ENCODE measurements at regions not wholly inside any gene's neighbourhood (a gene's known extent, or its start where the extent isn't known, plus 50 kb on each side); places are given as distances from the start of the nearest gene placed in this dataset.

DNA sequence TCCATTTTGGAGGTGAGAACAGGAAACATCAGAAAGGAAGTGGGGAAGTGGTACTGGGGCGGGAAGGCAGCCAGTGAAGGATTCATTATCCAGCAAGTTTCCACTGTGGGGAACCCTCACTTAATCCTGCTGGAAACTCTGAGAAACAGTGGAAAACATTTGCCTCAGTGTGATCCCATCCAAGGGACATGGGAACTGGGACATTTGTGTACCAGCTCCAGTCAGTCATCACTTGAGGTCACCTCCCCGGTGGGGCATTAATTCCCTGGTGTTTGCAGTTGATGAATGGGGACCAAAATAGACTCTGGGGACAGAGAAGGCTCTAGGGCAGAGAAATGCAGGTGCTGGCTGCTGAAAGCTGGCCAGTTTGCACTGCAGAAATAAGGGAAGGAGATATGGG lies 599.9 kb downstream of the BUD13 start:
- no peaks in the 10 kb centered on the region for H3K9me3 ChIP-seq (ENCODE audit: control insufficient read depth, low read length, poor library complexity, severe bottlenecking)
- Mint-ChIP-seq H3K4me1 (peaks cover 2% of the 10 kb centered on the region), H3K36me3 (ENCODE audit: low read depth) (no peaks in the 10 kb centered on the region), H3K4me3 (no peak overlapping the region), H3K27me3 (peaks cover 27% of the 10 kb centered on the region), H3K27ac (no peak overlapping the region)
- no peak for ATAC-seq
- DNase-seq = no peak

DNA sequence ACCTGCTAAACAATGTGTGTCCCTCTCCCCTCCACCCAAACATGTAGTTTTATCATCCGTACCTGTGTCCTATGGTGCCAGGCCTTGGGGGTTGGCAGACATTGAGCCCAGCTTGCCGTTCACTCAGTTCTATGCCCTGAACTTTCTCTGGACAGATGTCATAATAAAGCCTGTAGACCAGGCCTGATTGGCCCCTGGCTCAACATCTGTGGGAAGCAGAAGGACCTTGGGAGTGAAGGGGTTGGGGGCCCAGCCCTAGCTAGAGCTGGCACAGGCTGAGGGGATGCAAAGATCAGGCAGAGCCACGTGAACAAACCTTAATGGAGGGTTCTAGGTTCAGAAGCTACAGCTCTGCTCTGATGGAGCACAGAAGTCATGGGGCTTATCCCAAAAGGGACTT lies 600.6 kb downstream of the BUD13 start:
- DNase-seq (no peak), ATAC-seq (no peak)

GRCh38 chr11:116171271-116172140 lies 601.3 kb downstream of the BUD13 start:
- ATAC-seq = no peak
- Mint-ChIP-seq H3K36me3 (ENCODE audit: low read depth) (no peaks in the 10 kb centered on the region), H3K4me3 (no peak overlapping the region), H3K4me1 (peaks cover 2% of the 10 kb centered on the region), H3K27me3 (peaks cover 17% of the 10 kb centered on the region), H3K27ac (no peak overlapping the region)
- H3K9me3 ChIP-seq (ENCODE audit: control insufficient read depth, low read length, poor library complexity, severe bottlenecking) = no peaks in the 10 kb centered on the region
- DNase-seq = no peak

More for the DNA sequence above, 600.6 kb downstream of the BUD13 start:
- no peaks in the 10 kb centered on the region for H3K9me3 ChIP-seq (ENCODE audit: control insufficient read depth, low read length, poor library complexity, severe bottlenecking)
- no peak overlapping the region for H3K4me3 Mint-ChIP-seq
- H3K27me3 Mint-ChIP-seq = peaks cover 24% of the 10 kb centered on the region
- H3K36me3 Mint-ChIP-seq (ENCODE audit: low read depth) = no peaks in the 10 kb centered on the region
- peaks cover 2% of the 10 kb centered on the region for H3K4me1 Mint-ChIP-seq
- H3K27ac Mint-ChIP-seq = no peak overlapping the region

DNA sequence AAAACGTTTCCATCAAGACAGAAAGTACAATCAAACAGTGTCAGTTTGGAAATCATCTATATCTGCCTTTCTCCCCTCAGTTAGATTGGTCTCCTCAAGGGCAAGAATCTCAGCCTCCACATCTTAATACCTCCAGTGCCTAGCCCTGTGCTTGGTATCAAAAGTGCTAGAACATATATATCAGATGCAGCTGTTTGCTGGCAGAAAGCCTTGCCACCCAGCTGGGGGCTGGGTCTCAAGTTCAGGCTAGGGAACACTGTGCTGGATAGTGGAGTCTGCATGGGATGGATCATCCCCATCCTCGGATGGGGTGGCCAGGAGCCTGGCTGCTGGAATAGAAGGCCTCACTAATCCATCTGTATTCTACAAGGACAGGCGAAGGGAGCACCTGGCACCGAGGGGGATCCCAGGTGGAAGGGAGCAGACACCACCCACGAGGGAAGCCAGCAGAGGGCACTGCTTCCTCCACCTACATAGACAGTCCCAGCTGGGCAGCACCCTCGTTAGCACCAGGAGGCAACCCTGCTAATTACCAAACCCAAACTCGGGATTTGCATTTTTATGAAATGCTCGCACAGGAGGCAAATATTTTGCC lies 602.2 kb downstream of the BUD13 start:
- no peaks in the 10 kb centered on the region for H3K4me1 Mint-ChIP-seq
- no peak overlapping the region for H3K4me3 Mint-ChIP-seq
- H3K27me3 Mint-ChIP-seq = peaks cover 10% of the 10 kb centered on the region
- no peak overlapping the region for H3K27ac Mint-ChIP-seq
- H3K36me3 Mint-ChIP-seq (ENCODE audit: low read depth) = no peaks in the 10 kb centered on the region
- no peaks in the 10 kb centered on the region for H3K9me3 ChIP-seq (ENCODE audit: control insufficient read depth, low read length, poor library complexity, severe bottlenecking)
- DNase-seq (no peak), ATAC-seq (no peak)

- Mint-ChIP-seq H3K36me3 (ENCODE audit: low read depth) (no peaks in the 10 kb centered on the region), H3K4me1 (no peaks in the 10 kb centered on the region), H3K27ac (no peak overlapping the region), H3K4me3 (no peak overlapping the region), H3K27me3 (peaks cover 17% of the 10 kb centered on the region)
- DNase-seq (no peak), ATAC-seq (no peak)
- no peaks in the 10 kb centered on the region for H3K9me3 ChIP-seq (ENCODE audit: control insufficient read depth, low read length, poor library complexity, severe bottlenecking)
Measured at GRCh38 chr11:116169776-116170175, 603.0 kb downstream of the BUD13 start.

- Mint-ChIP-seq H3K4me1 (no peaks in the 10 kb centered on the region), H3K36me3 (ENCODE audit: low read depth) (no peaks in the 10 kb centered on the region), H3K27ac (no peak overlapping the region), H3K4me3 (no peak overlapping the region), H3K27me3 (peaks cover 12% of the 10 kb centered on the region)
- DNase-seq = no peak
- no peak for ATAC-seq
- no peaks in the 10 kb centered on the region for H3K9me3 ChIP-seq (ENCODE audit: control insufficient read depth, low read length, poor library complexity, severe bottlenecking)
Measured at GRCh38 chr11:116168459-116168787, 604.4 kb downstream of the BUD13 start.

GRCh38 chr11:116167706-116168458 lies 604.9 kb downstream of the BUD13 start:
- H3K27ac Mint-ChIP-seq = no peak overlapping the region
- no peaks in the 10 kb centered on the region for H3K4me1 Mint-ChIP-seq
- H3K4me3 Mint-ChIP-seq = no peak overlapping the region
- DNase-seq = no peak
- no peaks in the 10 kb centered on the region for H3K36me3 Mint-ChIP-seq (ENCODE audit: low read depth)
- peaks cover 13% of the 10 kb centered on the region for H3K27me3 Mint-ChIP-seq
- no peaks in the 10 kb centered on the region for H3K9me3 ChIP-seq (ENCODE audit: control insufficient read depth, low read length, poor library complexity, severe bottlenecking)
- no peak for ATAC-seq

DNA sequence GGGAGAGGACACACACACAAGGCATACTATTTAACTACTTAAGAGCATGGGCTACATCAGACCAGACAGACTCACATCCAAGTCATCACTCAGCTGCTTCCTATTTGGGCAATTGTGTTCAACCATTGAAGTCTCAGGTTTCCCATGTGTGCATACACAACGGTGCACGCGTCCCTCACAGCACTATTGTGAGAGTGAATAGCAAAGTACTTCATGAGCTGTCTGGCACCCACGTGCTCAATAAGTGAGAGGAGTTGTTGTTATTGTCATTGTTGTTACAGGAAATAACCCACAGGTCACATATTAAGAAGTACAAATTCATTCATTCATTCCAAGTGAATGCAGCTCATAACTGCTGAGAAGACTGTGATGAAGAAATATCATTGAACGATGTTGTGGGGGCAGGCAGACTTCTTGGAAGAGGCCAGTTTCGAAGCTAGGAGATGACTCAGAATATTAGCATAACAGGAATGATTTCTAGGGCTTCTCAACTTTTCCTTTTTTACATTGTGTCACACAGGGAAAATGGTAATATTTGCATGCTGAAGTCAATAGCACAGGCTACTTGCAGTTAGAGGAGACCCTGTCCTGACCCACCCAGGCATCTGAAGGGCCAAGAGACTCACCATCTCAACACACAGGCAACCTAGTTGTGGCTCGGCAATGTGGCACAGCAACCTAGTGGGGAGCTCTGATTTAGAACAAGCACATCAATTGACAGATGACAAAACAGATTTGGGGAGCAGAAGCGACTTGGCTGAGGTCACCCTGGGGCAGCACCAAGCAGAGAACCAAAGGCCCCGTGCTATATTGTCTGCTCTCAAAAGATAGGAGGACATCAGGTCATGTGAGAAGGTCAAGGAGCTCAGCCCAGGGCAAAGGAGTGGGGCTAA lies 606.0 kb downstream of the BUD13 start:
- no peak for ATAC-seq
- Mint-ChIP-seq H3K4me3 (no peak overlapping the region), H3K27ac (no peak overlapping the region), H3K4me1 (no peaks in the 10 kb centered on the region), H3K36me3 (ENCODE audit: low read depth) (no peaks in the 10 kb centered on the region), H3K27me3 (peaks cover 22% of the 10 kb centered on the region)
- H3K9me3 ChIP-seq (ENCODE audit: control insufficient read depth, low read length, poor library complexity, severe bottlenecking) = no peaks in the 10 kb centered on the region
- no peak for DNase-seq

DNA sequence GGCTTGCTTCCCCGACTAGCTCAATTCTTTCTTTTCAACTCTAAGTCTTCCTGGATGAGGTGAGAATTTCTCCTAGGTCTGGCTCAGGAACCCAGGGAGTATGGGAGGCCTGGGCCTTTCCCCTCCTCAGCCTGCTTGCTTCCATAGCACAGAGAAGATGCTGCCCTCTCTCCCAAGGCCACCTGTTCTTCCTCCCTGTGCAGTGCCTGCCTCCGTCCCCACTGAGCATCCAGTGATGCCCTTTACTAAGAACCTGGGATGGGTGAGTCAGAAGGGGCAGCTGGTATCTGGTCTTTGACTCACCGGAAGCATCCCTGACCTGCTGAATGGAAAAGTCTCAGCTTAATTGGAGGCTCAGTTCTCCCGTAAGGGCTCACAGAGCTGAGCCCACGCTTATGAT lies 607.9 kb downstream of the BUD13 start:
- Mint-ChIP-seq H3K4me1 (no peaks in the 10 kb centered on the region), H3K27me3 (peaks cover 22% of the 10 kb centered on the region), H3K36me3 (ENCODE audit: low read depth) (no peaks in the 10 kb centered on the region), H3K27ac (no peak overlapping the region), H3K4me3 (no peak overlapping the region)
- no peak for DNase-seq
- H3K9me3 ChIP-seq (ENCODE audit: control insufficient read depth, low read length, poor library complexity, severe bottlenecking) = no peaks in the 10 kb centered on the region
- no peak for ATAC-seq

- no peak for DNase-seq
- Mint-ChIP-seq H3K4me3 (no peak overlapping the region), H3K27me3 (peaks cover 22% of the 10 kb centered on the region), H3K4me1 (no peaks in the 10 kb centered on the region), H3K27ac (no peak overlapping the region), H3K36me3 (ENCODE audit: low read depth) (no peaks in the 10 kb centered on the region)
- no peak for ATAC-seq
- no peaks in the 10 kb centered on the region for H3K9me3 ChIP-seq (ENCODE audit: control insufficient read depth, low read length, poor library complexity, severe bottlenecking)
Measured at GRCh38 chr11:116162886-116163230, 609.9 kb downstream of the BUD13 start.

- Mint-ChIP-seq H3K4me3 (no peak overlapping the region), H3K27ac (no peak overlapping the region), H3K27me3 (peaks cover 22% of the 10 kb centered on the region), H3K36me3 (ENCODE audit: low read depth) (no peaks in the 10 kb centered on the region), H3K4me1 (no peaks in the 10 kb centered on the region)
- no peaks in the 10 kb centered on the region for H3K9me3 ChIP-seq (ENCODE audit: control insufficient read depth, low read length, poor library complexity, severe bottlenecking)
- ATAC-seq (no peak), DNase-seq (no peak)
Measured at GRCh38 chr11:116162086-116162885, 610.5 kb downstream of the BUD13 start.

- H3K9me3 ChIP-seq (ENCODE audit: control insufficient read depth, low read length, poor library complexity, severe bottlenecking) = no peaks in the 10 kb centered on the region
- ATAC-seq (no peak), DNase-seq (no peak)
- no peak overlapping the region for H3K4me3 Mint-ChIP-seq
- H3K36me3 Mint-ChIP-seq (ENCODE audit: low read depth) = peaks cover 3% of the 10 kb centered on the region
- no peaks in the 10 kb centered on the region for H3K4me1 Mint-ChIP-seq
- peaks cover 25% of the 10 kb centered on the region for H3K27me3 Mint-ChIP-seq
- H3K27ac Mint-ChIP-seq = no peak overlapping the region
Measured at GRCh38 chr11:116148645-116149044, 624.1 kb downstream of the BUD13 start.

Measured in T-helper 17 cell (primary cell).